Gastrocnemius medialis (tissue), 4 donors: ENCODE measurements at regions not wholly inside any gene's neighbourhood (a gene's known extent, or its start where the extent isn't known, plus 50 kb on each side); places are given as distances from the start of the nearest gene placed in this dataset.

Experiments
- CTCF ChIP-seq, 5 experiments: fragments of 450-650 bp in 3 of 5; fragments of 200-600 bp in 2 of 5; sonication (generic) in 2 of 5; IDR thresholded peaks in 4 of 5; conservative IDR thresholded peaks in 1 of 5; 1 replicate in 4 of 5; 2 replicates in 1 of 5; pipeline ENCODE4 v1.5.1; 2016 to 2019; ENCODE audit warnings: antibody characterized with exemption in 5 of 5, mild to moderate bottlenecking in 3 of 5, moderate library complexity in 3 of 5
- POLR2A ChIP-seq, 2 donors: fragments of 450-650 bp; IDR thresholded peaks; one replicate each; pipeline ENCODE4 v1.6.1; 2017; ENCODE audit warnings: antibody characterized with exemption in 2 of 2, mild to moderate bottlenecking in 2 of 2, moderate library complexity in 2 of 2

GRCh38 chr2:75337016-75337415, 137.7 kb upstream of the TACR1 start:
- TF ChIP-seq CTCF (IDR thresholded peaks at IDR 0.05 in 4 of 5, conservative IDR thresholded peaks at IDR 0.05 in 1 of 5) = no peak
- TF ChIP-seq POLR2A (IDR thresholded peaks at IDR 0.05) = no peak
